ENCODE measurements at regions not wholly inside any gene's neighbourhood (a gene's known extent, or its start where the extent isn't known, plus 50 kb on each side); places are given as distances from the start of the nearest gene placed in this dataset.

DNA sequence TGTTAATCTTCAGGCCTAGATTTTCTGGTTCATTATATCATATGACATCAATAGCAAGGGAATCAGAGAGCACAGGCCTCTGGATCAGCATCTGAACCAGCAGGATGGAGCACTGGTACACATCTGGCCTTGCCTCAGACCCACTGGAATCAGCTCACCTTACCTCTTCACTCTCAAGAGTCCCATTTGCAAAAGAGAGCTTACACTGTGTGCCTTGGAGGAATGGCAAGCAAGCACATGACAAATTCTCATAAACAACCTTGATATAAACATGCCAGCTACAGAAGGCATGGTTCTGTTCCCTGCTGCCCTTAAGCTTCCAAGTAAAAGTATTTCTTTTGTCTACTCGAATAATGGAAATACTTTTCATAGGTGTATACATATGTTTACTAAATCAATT is 128.6 kb upstream of the CPM start:
- TF ChIP-seq, protein P1, sequence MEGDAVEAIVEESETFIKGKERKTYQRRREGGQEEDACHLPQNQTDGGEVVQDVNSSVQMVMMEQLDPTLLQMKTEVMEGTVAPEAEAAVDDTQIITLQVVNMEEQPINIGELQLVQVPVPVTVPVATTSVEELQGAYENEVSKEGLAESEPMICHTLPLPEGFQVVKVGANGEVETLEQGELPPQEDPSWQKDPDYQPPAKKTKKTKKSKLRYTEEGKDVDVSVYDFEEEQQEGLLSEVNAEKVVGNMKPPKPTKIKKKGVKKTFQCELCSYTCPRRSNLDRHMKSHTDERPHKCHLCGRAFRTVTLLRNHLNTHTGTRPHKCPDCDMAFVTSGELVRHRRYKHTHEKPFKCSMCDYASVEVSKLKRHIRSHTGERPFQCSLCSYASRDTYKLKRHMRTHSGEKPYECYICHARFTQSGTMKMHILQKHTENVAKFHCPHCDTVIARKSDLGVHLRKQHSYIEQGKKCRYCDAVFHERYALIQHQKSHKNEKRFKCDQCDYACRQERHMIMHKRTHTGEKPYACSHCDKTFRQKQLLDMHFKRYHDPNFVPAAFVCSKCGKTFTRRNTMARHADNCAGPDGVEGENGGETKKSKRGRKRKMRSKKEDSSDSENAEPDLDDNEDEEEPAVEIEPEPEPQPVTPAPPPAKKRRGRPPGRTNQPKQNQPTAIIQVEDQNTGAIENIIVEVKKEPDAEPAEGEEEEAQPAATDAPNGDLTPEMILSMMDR (IDR thresholded peaks at IDR 0.05) = no peak
- no peak for TF ChIP-seq POLR2A (IDR thresholded peaks at IDR 0.05)

Measured in ovary (tissue), 3 donors.